GM23338 (cell line): ENCODE measurements at regions not wholly inside any gene's neighbourhood (a gene's known extent, or its start where the extent isn't known, plus 50 kb on each side); places are given as distances from the start of the nearest gene placed in this dataset.

Experiments used
- CREB1 ChIP-seq: fragments of 250-450 bp; sonication (Bioruptor Pico); IDR thresholded peaks from 2 replicates; pipeline ENCODE4 v1.5.0; 2020; ENCODE audit warnings: low read depth, mild to moderate bottlenecking, moderate library complexity
- EZH2 ChIP-seq: fragments of 200-600 bp; sonication (generic); IDR thresholded peaks from one replicate; pipeline ENCODE4 v1.8.0; 2017; ENCODE audit warnings: antibody characterized with exemption, mild to moderate bottlenecking, low read depth; ENCODE audit not compliant: unreplicated experiment
- EZH2phosphoT487 ChIP-seq: fragments of 200-600 bp; sonication (generic); IDR thresholded peaks from one replicate; pipeline ENCODE4 v1.8.1; 2018; ENCODE audit warnings: antibody characterized with exemption; ENCODE audit not compliant: unreplicated experiment
- POLR2AphosphoS5 ChIP-seq: IDR thresholded peaks from 2 replicates; pipeline ENCODE4 v1.6.1; 2016; ENCODE audit warnings: antibody characterized with exemption, low read depth
- ZNF331 ChIP-seq: fragments of 250-450 bp; sonication (Bioruptor Pico); IDR thresholded peaks from 2 replicates; pipeline ENCODE4 v1.5.0; 2020; ENCODE audit warnings: low read depth, mild to moderate bottlenecking, moderate library complexity
- TF ChIP-seq, protein P1 (sequence below), 2 experiments: fragments of 200-600 bp in 1 of 2; sonication (generic) in 1 of 2; conservative IDR thresholded peaks; 2 replicates each; pipeline versions ENCODE4 v1.5.1 to v1.6.1; 2016 to 2017; ENCODE audit warnings: antibody characterized with exemption in 2 of 2, low read depth in 2 of 2, mild to moderate bottlenecking in 2 of 2, moderate library complexity in 1 of 2
- TF ChIP-seq, protein P2 (sequence below): IDR thresholded peaks from one replicate; pipeline ENCODE4 v1.6.1; 2018; ENCODE audit warnings: antibody characterized with exemption; ENCODE audit not compliant: unreplicated experiment

DNA sequence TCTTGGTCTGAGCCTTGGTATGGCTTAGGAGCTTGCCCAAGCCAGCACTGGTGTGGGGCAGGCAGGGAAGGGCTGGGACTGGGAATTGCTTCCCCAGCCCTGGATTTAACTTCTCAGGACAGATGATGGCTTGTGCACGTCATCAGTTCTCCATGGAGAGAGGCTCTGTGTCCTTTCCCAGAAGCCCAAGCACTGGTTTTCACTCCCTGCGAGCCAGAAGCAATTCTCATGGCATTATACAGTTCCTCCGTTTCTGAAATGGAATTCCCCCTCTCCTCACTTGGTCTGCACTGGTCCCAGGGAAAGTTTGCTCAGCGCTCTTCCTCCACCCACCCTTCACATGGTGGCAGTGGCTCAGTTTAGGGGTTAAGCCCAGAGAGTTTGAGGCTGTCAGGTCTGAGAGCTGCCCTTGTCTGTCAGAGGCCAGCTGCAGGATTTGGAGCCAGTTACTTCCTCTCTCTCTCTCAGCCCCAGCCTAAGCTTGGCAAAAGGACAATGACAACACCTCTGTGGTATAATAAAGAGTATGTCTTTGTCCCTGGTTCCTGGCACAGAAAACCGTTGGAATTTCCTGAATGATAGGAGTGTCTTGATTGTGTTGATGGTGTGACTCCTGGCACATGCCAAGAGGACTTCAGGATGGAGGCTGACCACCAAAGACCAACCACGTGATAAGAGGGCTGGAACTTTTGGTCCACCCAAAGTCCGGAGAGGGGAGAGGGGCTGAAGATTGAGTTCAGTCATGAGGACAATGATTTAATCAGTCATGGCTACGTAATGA lies 219.6 kb upstream of the TNRC6C start:
- TF ChIP-seq, protein P1, sequence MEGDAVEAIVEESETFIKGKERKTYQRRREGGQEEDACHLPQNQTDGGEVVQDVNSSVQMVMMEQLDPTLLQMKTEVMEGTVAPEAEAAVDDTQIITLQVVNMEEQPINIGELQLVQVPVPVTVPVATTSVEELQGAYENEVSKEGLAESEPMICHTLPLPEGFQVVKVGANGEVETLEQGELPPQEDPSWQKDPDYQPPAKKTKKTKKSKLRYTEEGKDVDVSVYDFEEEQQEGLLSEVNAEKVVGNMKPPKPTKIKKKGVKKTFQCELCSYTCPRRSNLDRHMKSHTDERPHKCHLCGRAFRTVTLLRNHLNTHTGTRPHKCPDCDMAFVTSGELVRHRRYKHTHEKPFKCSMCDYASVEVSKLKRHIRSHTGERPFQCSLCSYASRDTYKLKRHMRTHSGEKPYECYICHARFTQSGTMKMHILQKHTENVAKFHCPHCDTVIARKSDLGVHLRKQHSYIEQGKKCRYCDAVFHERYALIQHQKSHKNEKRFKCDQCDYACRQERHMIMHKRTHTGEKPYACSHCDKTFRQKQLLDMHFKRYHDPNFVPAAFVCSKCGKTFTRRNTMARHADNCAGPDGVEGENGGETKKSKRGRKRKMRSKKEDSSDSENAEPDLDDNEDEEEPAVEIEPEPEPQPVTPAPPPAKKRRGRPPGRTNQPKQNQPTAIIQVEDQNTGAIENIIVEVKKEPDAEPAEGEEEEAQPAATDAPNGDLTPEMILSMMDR (conservative IDR thresholded peaks at IDR 0.05; ENCODE audit: low read depth in 2 of 2): no peak
- no peak for TF ChIP-seq EZH2phosphoT487
- no peak for TF ChIP-seq POLR2AphosphoS5
- TF ChIP-seq, protein P2, sequence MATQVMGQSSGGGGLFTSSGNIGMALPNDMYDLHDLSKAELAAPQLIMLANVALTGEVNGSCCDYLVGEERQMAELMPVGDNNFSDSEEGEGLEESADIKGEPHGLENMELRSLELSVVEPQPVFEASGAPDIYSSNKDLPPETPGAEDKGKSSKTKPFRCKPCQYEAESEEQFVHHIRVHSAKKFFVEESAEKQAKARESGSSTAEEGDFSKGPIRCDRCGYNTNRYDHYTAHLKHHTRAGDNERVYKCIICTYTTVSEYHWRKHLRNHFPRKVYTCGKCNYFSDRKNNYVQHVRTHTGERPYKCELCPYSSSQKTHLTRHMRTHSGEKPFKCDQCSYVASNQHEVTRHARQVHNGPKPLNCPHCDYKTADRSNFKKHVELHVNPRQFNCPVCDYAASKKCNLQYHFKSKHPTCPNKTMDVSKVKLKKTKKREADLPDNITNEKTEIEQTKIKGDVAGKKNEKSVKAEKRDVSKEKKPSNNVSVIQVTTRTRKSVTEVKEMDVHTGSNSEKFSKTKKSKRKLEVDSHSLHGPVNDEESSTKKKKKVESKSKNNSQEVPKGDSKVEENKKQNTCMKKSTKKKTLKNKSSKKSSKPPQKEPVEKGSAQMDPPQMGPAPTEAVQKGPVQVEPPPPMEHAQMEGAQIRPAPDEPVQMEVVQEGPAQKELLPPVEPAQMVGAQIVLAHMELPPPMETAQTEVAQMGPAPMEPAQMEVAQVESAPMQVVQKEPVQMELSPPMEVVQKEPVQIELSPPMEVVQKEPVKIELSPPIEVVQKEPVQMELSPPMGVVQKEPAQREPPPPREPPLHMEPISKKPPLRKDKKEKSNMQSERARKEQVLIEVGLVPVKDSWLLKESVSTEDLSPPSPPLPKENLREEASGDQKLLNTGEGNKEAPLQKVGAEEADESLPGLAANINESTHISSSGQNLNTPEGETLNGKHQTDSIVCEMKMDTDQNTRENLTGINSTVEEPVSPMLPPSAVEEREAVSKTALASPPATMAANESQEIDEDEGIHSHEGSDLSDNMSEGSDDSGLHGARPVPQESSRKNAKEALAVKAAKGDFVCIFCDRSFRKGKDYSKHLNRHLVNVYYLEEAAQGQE: no peak
- TF ChIP-seq ZNF331 (CRISPR knock-in tag): no peak
- no peak for TF ChIP-seq EZH2
- no peak for TF ChIP-seq CREB1 (CRISPR knock-in tag)
